Activated CD4-positive, alpha-beta T cell treated with anti-CD3 and anti-CD28 coated beads for 4 hours (primary cell): ENCODE measurements at regions not wholly inside any gene's neighbourhood (a gene's known extent, or its start where the extent isn't known, plus 50 kb on each side); places are given as distances from the start of the nearest gene placed in this dataset.
"Not testable (repeated sequence)": the region's sequence is repeated elsewhere in the genome, so short reads cannot be mapped to it uniquely, and the experiment has no call there.

ENCODE experiments used
- DNase-seq, 2 donors: peaks; one replicate each; pipeline ENCODE4 v3.0.0-alpha.2; 2020

DNA sequence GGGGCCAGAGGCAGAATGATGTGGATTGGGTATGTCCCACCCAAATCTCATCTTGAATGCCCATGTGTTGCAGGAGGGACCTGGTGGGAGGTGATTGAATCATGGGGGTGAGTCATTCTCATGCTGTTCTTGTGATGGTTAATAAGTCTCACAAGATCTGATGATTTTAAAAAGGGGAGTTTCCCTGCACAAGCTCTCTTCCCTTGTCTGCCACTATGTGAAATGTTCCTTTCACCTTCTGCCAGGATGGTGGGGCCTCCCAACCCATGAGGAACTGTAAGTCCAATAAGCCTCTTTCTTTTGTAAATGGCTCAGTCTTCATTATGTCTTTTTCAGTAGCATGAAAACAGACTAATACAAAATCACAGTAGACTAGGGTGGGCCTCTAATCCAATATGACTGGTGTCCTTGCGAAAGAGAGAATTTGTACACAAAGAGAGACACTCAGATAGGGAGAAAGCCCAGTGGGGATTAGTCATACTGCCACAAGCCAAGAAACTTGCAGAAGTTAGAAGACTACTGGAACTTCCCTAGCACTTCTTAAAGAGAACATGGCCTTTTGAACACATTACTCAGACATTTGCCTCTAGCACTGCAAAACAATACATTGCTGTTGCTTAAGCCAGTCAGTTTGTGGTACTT is 68.4 kb downstream of the ANXA1 start:
- DNase-seq, result no peak

- no peak for DNase-seq
These were observed 71.9 kb downstream of the ANXA1 start for GRCh38 chr9:73223594-73223993.

DNA sequence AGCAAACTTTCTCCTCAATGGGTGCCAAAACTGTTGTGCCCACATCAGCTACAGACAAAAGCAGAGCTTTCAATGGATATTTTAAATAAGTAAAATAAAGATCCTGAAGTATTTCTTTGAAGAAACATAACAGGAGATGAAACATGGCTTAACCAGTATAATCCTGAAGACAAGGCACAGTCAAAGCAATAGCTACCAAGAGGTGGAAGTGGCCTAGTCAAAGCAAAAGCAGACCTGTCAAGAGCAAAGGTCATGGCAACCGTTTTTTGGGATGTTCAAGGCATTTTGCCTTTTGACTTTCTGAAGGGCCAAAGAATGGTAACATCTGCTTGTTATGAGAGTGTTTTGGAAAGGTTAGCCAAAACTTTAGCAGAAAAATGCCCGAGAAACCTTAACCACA is 77.9 kb downstream of the ANXA1 start:
- DNase-seq, result no peak

- DNase-seq, result no peak
These were observed 78.6 kb downstream of the ANXA1 start for GRCh38 chr9:73230251-73230650.

DNA sequence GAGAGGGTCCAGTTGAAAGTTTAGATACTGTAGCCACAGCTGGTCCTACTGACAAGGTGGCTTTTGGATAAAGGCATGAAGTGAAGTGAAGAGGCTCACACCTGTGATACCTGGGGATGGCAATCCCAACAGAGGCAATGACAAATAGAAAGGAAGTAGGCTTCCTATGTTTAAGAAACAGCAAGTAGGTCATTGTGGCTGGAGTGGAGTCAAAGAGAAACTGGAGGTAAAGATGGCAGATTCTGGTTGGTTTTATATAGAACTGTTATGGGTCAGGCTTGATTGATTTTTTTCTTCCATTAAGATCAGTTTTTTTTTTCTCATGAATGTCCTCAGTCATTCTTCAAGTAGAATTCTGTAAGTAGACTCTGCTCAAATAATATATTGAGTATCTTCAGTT is 79.5 kb downstream of the ANXA1 start:
- DNase-seq, result no peak

- DNase-seq, result no peak
These were observed 81.8 kb downstream of the ANXA1 start for GRCh38 chr9:73233359-73234007.

GRCh38 chr9:73234008-73234360 is 82.3 kb downstream of the ANXA1 start:
- DNase-seq, result no peak

DNA sequence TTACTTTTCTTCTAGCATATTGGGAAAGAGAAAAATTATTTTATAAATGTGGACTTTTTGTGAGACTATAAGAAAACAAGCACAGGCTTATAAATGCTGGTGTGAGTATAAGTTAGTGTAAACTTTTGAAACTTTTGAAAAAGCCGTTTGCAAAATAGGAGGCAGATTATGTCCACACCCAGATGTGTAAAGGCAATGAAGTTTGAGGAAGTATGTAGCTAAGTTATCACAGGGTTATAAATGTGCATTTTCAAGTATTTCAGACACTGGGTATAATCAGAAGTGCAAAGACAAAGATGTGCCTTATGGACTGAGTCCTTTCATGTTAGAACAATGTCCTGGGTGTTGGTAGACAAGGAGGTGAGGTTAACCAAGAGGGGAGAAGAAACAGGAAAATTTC is 85.5 kb downstream of the ANXA1 start:
- DNase-seq, result no peak

DNA sequence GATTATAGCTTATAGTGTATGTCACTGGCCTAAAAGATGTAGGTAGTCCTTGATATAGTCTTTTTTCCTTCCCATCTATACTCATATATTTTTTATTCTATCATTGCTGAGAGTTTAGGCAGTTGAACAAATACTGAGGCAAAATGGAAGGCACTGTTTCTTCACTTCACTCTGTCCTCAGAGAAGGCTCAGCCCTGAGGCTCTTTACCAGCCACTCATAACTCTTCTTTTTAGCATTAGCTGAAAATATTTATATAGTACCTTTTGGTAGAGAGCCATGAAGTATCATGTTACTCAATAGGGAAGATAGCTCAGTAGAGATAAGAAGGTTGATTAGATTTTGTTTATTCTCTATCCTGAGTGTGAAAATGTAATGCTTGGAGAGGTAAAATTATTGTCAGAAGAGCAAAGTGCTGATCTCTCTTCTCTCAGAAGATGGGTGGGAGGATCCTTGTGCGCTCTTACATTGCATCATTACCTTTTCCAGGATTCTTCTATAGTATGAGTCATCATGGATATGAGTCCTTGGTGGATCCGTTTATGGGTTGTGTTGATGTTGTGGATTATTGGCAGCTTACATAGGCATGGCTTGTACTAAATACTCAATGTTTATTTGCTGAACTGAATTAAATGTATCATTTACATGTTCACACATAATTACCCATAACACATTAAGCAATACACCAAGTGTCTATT is 88.1 kb downstream of the ANXA1 start:
- DNase-seq, result no peak

- no peak for DNase-seq
These were observed 91.4 kb downstream of the ANXA1 start for GRCh38 chr9:73243078-73243477.

- no peak for DNase-seq
These were observed 107.5 kb downstream of the ANXA1 start for GRCh38 chr9:73259086-73259696.

GRCh38 chr9:73260506-73260905 is 108.8 kb downstream of the ANXA1 start:
- no peak for DNase-seq

- DNase-seq, result no peak
These were observed 113.0 kb downstream of the ANXA1 start for GRCh38 chr9:73264631-73265030.

DNA sequence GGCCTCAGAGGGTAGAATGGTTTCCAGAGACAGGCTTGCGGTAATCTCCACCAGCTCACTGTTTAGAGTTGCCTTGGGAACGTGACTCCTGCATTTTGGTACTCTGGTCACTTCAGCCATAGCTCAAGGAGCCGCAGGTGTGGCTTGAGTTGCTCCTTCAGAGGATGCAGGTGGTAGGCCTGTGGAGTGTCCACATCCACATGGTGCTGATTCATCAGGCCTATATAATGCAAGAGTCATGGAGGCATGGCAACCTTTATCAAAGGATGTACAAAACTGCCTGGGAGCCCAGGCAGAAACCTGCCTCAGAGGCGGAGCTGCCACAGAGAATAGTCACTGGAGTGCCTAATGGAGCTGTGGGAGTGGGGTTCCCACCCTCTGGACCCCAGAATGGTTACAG is 114.2 kb downstream of the ANXA1 start:
- no peak for DNase-seq

- DNase-seq, result no peak
These were observed 117.9 kb downstream of the ANXA1 start for GRCh38 chr9:73269430-73270101.

DNA sequence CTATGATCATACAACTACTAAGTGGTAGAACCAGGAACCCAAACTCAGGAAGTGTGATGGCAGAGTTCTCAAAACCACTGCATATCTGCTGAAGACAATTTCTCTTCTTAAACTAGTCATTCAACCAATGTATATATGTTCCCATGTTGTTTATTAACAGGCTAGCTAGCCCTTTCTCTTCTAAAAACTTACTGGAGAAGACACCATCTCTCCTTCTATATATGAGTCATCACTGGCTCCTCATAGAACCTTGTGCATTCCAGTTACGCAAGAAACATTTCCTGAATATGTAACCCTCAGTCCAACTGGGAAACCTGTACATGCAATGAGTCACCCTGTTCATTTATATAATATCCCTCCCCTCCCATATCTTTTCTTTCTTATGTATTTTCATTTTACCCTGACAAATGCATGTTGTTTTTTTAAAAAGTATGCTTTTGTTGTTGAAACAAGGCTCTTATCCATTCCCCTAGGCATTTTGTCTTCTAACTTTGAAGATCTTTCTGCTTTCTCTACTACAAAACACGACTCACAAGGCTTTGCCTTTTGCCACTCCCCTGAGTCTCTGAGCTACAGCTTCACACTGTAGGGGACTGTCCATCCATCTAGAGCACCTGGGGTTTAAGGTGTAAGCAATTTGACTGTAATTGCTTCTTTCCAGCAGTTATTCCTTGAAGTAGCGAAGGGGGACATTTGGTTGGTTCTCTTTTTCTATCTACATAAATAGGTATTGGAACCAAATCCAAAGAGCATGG is 119.5 kb downstream of the ANXA1 start:
- no peak for DNase-seq

- DNase-seq, result no peak
These were observed 128.4 kb downstream of the ANXA1 start for GRCh38 chr9:73280113-73280512.

GRCh38 chr9:73284377-73284776 is 132.7 kb downstream of the ANXA1 start:
- no peak for DNase-seq

- no peak for DNase-seq
These were observed 142.7 kb downstream of the ANXA1 start for GRCh38 chr9:73294336-73294735.

GRCh38 chr9:73325983-73326382 is 174.3 kb downstream of the ANXA1 start:
- no peak for DNase-seq

DNA sequence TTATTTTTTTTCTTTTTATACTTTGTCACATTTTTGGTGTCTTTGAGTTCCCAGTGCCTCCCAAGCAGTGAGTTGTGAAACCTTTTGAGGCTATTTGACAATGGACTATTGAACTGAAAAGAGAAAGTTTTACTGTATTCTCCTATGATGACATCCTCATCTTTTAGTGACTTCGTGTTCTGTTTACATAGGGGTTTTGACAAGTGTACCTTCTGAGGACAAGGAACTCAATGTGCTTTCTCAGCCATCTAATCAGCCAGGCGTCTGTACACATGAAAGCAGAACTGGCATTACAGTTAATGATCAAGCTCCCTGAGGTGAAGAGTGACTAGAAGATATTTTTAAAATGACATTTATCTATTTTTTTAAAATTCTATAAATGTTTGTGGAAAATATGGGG is 175.5 kb downstream of the ANXA1 start:
- DNase-seq, result no peak

GRCh38 chr9:73337182-73337581 is 185.5 kb downstream of the ANXA1 start:
- DNase-seq, result not testable (repeated sequence)

GRCh38 chr9:73344060-73344459 is 192.4 kb downstream of the ANXA1 start:
- DNase-seq, result no peak
